GM04504 (cell line): ENCODE measurements at regions not wholly inside any gene's neighbourhood (a gene's known extent, or its start where the extent isn't known, plus 50 kb on each side); places are given as distances from the start of the nearest gene placed in this dataset.

Experiments used
- DNase-seq: peaks from one replicate; pipeline ENCODE4 v3.0.0-alpha.2; 2012; ENCODE audit warnings: low read depth

- no peak for DNase-seq
These were observed 98.2 kb downstream of the TNFSF18 start for GRCh38 chr1:172952516-172952915.

GRCh38 chr1:172954476-172955150, 96.1 kb downstream of the TNFSF18 start:
- DNase-seq: no peak

- DNase-seq: peak; percentile 87
These were observed 95.5 kb downstream of the TNFSF18 start for GRCh38 chr1:172955161-172955815.

GRCh38 chr1:172956871-172957270, 93.9 kb downstream of the TNFSF18 start:
- DNase-seq: no peak

GRCh38 chr1:172957491-172957890, 93.2 kb downstream of the TNFSF18 start:
- no peak for DNase-seq

GRCh38 chr1:172959571-172959970, 91.2 kb downstream of the TNFSF18 start:
- DNase-seq: no peak

GRCh38 chr1:172960019-172960418, 90.7 kb downstream of the TNFSF18 start:
- no peak for DNase-seq

- DNase-seq: no peak
These were observed 90.1 kb downstream of the TNFSF18 start for GRCh38 chr1:172960454-172961208.

GRCh38 chr1:172964864-172965263, 85.9 kb downstream of the TNFSF18 start:
- no peak for DNase-seq

GRCh38 chr1:172966844-172967540, 83.7 kb downstream of the TNFSF18 start:
- no peak for DNase-seq

GRCh38 chr1:172967936-172968335, 82.8 kb downstream of the TNFSF18 start:
- DNase-seq: no peak

GRCh38 chr1:172969611-172970010, 81.1 kb downstream of the TNFSF18 start:
- DNase-seq: peak; percentile 68

- no peak for DNase-seq
These were observed 80.6 kb downstream of the TNFSF18 start for GRCh38 chr1:172970186-172970585.

- no peak for DNase-seq
These were observed 79.5 kb downstream of the TNFSF18 start for GRCh38 chr1:172971241-172971640.

- no peak for DNase-seq
These were observed 78.5 kb downstream of the TNFSF18 start for GRCh38 chr1:172972258-172972657.

- no peak for DNase-seq
These were observed 77.3 kb downstream of the TNFSF18 start for GRCh38 chr1:172973424-172973823.

- DNase-seq: no peak
These were observed 74.3 kb downstream of the TNFSF18 start for GRCh38 chr1:172976222-172977041.

- DNase-seq: no peak
These were observed 73.3 kb downstream of the TNFSF18 start for GRCh38 chr1:172977296-172978017.

GRCh38 chr1:172978595-172978994, 72.1 kb downstream of the TNFSF18 start:
- no peak for DNase-seq

GRCh38 chr1:172979828-172980227, 70.9 kb downstream of the TNFSF18 start:
- DNase-seq: no peak

GRCh38 chr1:172980456-172980855, 70.3 kb downstream of the TNFSF18 start:
- no peak for DNase-seq
